ENCODE measurements at regions not wholly inside any gene's neighbourhood (a gene's known extent, or its start where the extent isn't known, plus 50 kb on each side); places are given as distances from the start of the nearest gene placed in this dataset.
"Not testable (repeated sequence)": the region's sequence is repeated elsewhere in the genome, so short reads cannot be mapped to it uniquely, and the experiment has no call there.

GRCh38 chr3:51617597-51617996 is 53.5 kb upstream of the TEX264 start:
- intact Hi-C loops (cut with DNase I) = no loop called here
- H3K27ac ChIP-seq (ENCODE audit: low read depth in 1 of 2, low read length in 2 of 2) = no peak overlapping the region
- no peaks in the 10 kb centered on the region for H3K9me3 ChIP-seq (ENCODE audit: control insufficient read depth, low read length)
- H3K36me3 ChIP-seq (ENCODE audit: control insufficient read depth in 1 of 2, insufficient read depth in 2 of 2, low read length in 1 of 2) = no peaks in the 10 kb centered on the region
- DNase-seq = no peak
- no peak overlapping the region for H3K4me3 ChIP-seq (ENCODE audit: low read length in 2 of 2)
- 96% methylated on average over 3 of the region's 3 CpGs for WGBS, 2 donors
- no peak for ATAC-seq (ENCODE audit: low FRiP score)
- H3K4me1 ChIP-seq (ENCODE audit: control insufficient read depth in 1 of 2, insufficient read depth in 2 of 2, low read length in 2 of 2) = peaks cover 0 to 8% of the 10 kb centered on the region in 2 donors
- H3K27me3 ChIP-seq (ENCODE audit: control insufficient read depth in 1 of 2, insufficient read depth in 2 of 2, low read length in 1 of 2) = no peaks in the 10 kb centered on the region

GRCh38 chr3:51618038-51618437 is 53.0 kb upstream of the TEX264 start:
- WGBS, 2 donors = 85 to 88% methylated on average over 8 of the region's 8 CpGs
- H3K27me3 ChIP-seq (ENCODE audit: control insufficient read depth in 1 of 2, insufficient read depth in 2 of 2, low read length in 1 of 2); H3K9me3 ChIP-seq (ENCODE audit: control insufficient read depth, low read length); H3K27ac ChIP-seq (ENCODE audit: low read depth in 1 of 2, low read length in 2 of 2); DNase-seq; intact Hi-C loops (cut with DNase I); H3K4me3 ChIP-seq (ENCODE audit: low read length in 2 of 2); ATAC-seq (ENCODE audit: low FRiP score); H3K4me1 ChIP-seq (ENCODE audit: control insufficient read depth in 1 of 2, insufficient read depth in 2 of 2, low read length in 2 of 2); H3K36me3 ChIP-seq (ENCODE audit: control insufficient read depth in 1 of 2, insufficient read depth in 2 of 2, low read length in 1 of 2): not testable (repeated sequence)

- Histone ChIP-seq H3K27me3 (ENCODE audit: control insufficient read depth in 1 of 2, insufficient read depth in 2 of 2, low read length in 1 of 2) (no peaks in the 10 kb centered on the region), H3K36me3 (ENCODE audit: control insufficient read depth in 1 of 2, insufficient read depth in 2 of 2, low read length in 1 of 2) (no peaks in the 10 kb centered on the region), H3K9me3 (ENCODE audit: control insufficient read depth, low read length) (no peaks in the 10 kb centered on the region), H3K4me1 (ENCODE audit: control insufficient read depth in 1 of 2, insufficient read depth in 2 of 2, low read length in 2 of 2) (peaks cover 0 to 8% of the 10 kb centered on the region in 2 donors), H3K4me3 (ENCODE audit: low read length in 2 of 2) (no peak overlapping the region), H3K27ac (ENCODE audit: low read depth in 1 of 2, low read length in 2 of 2) (no peak overlapping the region)
- no peak for DNase-seq
- 96 to 97% methylated on average over 3 of the region's 3 CpGs for WGBS, 2 donors
- no peak for ATAC-seq (ENCODE audit: low FRiP score)
- intact Hi-C loops (cut with DNase I) = no loop called here
Observed at GRCh38 chr3:51618496-51618895, 52.6 kb upstream of the TEX264 start.

GRCh38 chr3:51619983-51620382 is 51.1 kb upstream of the TEX264 start:
- H3K27me3 ChIP-seq (ENCODE audit: control insufficient read depth in 1 of 2, insufficient read depth in 2 of 2, low read length in 1 of 2) = no peaks in the 10 kb centered on the region
- no peaks in the 10 kb centered on the region for H3K36me3 ChIP-seq (ENCODE audit: control insufficient read depth in 1 of 2, insufficient read depth in 2 of 2, low read length in 1 of 2)
- intact Hi-C loops (cut with DNase I) = no loop called here
- peaks cover 0 to 8% of the 10 kb centered on the region in 2 donors for H3K4me1 ChIP-seq (ENCODE audit: control insufficient read depth in 1 of 2, insufficient read depth in 2 of 2, low read length in 2 of 2)
- H3K27ac ChIP-seq (ENCODE audit: low read depth in 1 of 2, low read length in 2 of 2) = no peak overlapping the region
- no peak for ATAC-seq (ENCODE audit: low FRiP score)
- no peak for DNase-seq
- WGBS, 2 donors = 87 to 88% methylated on average over 4 of the region's 4 CpGs
- H3K9me3 ChIP-seq (ENCODE audit: control insufficient read depth, low read length) = no peaks in the 10 kb centered on the region
- H3K4me3 ChIP-seq (ENCODE audit: low read length in 2 of 2) = no peak overlapping the region

- no peak overlapping the region for H3K27ac ChIP-seq (ENCODE audit: low read depth in 1 of 2, low read length in 2 of 2)
- DNase-seq = no peak
- no peaks in the 10 kb centered on the region for H3K36me3 ChIP-seq (ENCODE audit: control insufficient read depth in 1 of 2, insufficient read depth in 2 of 2, low read length in 1 of 2)
- no peaks in the 10 kb centered on the region for H3K27me3 ChIP-seq (ENCODE audit: control insufficient read depth in 1 of 2, insufficient read depth in 2 of 2, low read length in 1 of 2)
- ATAC-seq (ENCODE audit: low FRiP score) = peak; percentile 49
- intact Hi-C loops (cut with DNase I) = no loop called here
- WGBS, 2 donors = 11 to 16% methylated on average over 2 of the region's 2 CpGs
- H3K9me3 ChIP-seq (ENCODE audit: control insufficient read depth, low read length) = no peaks in the 10 kb centered on the region
- H3K4me3 ChIP-seq (ENCODE audit: low read length in 2 of 2) = no peak overlapping the region
- H3K4me1 ChIP-seq (ENCODE audit: control insufficient read depth in 1 of 2, insufficient read depth in 2 of 2, low read length in 2 of 2) = peaks cover 0 to 8% of the 10 kb centered on the region in 2 donors
Observed at GRCh38 chr3:51620543-51620942, 50.5 kb upstream of the TEX264 start.

- 59 to 61% methylated on average over 2 of the region's 2 CpGs for WGBS, 2 donors
- H3K36me3 ChIP-seq (ENCODE audit: control insufficient read depth in 1 of 2, insufficient read depth in 2 of 2, low read length in 1 of 2) = no peaks in the 10 kb centered on the region
- DNase-seq (no peak), ATAC-seq (ENCODE audit: low FRiP score) (peak; percentile 72)
- H3K4me3 ChIP-seq (ENCODE audit: low read length in 2 of 2) = no peak overlapping the region
- H3K27ac ChIP-seq (ENCODE audit: low read depth in 1 of 2, low read length in 2 of 2) = no peak overlapping the region
- H3K9me3 ChIP-seq (ENCODE audit: control insufficient read depth, low read length) = no peaks in the 10 kb centered on the region
- H3K4me1 ChIP-seq (ENCODE audit: control insufficient read depth in 1 of 2, insufficient read depth in 2 of 2, low read length in 2 of 2) = peaks cover 0 to 8% of the 10 kb centered on the region in 2 donors
- no peaks in the 10 kb centered on the region for H3K27me3 ChIP-seq (ENCODE audit: control insufficient read depth in 1 of 2, insufficient read depth in 2 of 2, low read length in 1 of 2)
- intact Hi-C loops (cut with DNase I) = no loop called here
Observed at GRCh38 chr3:51621091-51621892, 49.8 kb upstream of the TEX264 start.
